GM12865 (cell line): ENCODE measurements at regions not wholly inside any gene's neighbourhood (a gene's known extent, or its start where the extent isn't known, plus 50 kb on each side); places are given as distances from the start of the nearest gene placed in this dataset.

Experiments
- DNase-seq: peaks from one replicate; pipeline ENCODE4 v3.0.0; 2010; ENCODE audit warnings: low read depth
- H3K4me3 ChIP-seq: 2 replicates; pipeline ENCODE4 v1.5.1; 2011; ENCODE audit warnings: mild to moderate bottlenecking, low read depth, low read length, control low read depth
- TF ChIP-seq, protein P1 (sequence below): IDR thresholded peaks from 2 replicates; pipeline ENCODE4 v1.5.1; 2011; ENCODE audit warnings: low read length, control low read depth, low read depth, inconsistent platforms; ENCODE audit not compliant: insufficient read depth; ENCODE audit errors: missing control alignments

DNA sequence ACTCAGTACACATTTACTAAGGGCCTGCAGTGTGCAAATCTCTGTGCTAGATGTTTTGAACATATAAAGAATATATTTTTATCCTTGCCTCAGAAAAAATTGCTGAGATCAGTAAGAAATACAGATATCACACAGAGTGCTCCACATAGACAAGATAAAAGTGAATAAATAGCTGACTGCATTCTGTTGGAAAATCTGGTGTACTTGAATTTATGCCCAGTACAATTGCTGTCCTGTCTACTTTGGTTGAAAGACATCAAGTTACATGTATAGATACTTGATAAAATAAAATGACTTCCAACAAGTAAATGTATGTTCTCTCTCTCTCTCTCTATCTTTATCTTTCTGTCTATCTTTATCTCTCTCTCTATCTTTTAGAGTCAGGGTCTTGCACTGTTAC is 381.2 kb upstream of the CBLB start:
- no peak for DNase-seq
- H3K4me3 ChIP-seq: no peak overlapping the region
- TF ChIP-seq, protein P1, sequence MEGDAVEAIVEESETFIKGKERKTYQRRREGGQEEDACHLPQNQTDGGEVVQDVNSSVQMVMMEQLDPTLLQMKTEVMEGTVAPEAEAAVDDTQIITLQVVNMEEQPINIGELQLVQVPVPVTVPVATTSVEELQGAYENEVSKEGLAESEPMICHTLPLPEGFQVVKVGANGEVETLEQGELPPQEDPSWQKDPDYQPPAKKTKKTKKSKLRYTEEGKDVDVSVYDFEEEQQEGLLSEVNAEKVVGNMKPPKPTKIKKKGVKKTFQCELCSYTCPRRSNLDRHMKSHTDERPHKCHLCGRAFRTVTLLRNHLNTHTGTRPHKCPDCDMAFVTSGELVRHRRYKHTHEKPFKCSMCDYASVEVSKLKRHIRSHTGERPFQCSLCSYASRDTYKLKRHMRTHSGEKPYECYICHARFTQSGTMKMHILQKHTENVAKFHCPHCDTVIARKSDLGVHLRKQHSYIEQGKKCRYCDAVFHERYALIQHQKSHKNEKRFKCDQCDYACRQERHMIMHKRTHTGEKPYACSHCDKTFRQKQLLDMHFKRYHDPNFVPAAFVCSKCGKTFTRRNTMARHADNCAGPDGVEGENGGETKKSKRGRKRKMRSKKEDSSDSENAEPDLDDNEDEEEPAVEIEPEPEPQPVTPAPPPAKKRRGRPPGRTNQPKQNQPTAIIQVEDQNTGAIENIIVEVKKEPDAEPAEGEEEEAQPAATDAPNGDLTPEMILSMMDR: no peak

DNA sequence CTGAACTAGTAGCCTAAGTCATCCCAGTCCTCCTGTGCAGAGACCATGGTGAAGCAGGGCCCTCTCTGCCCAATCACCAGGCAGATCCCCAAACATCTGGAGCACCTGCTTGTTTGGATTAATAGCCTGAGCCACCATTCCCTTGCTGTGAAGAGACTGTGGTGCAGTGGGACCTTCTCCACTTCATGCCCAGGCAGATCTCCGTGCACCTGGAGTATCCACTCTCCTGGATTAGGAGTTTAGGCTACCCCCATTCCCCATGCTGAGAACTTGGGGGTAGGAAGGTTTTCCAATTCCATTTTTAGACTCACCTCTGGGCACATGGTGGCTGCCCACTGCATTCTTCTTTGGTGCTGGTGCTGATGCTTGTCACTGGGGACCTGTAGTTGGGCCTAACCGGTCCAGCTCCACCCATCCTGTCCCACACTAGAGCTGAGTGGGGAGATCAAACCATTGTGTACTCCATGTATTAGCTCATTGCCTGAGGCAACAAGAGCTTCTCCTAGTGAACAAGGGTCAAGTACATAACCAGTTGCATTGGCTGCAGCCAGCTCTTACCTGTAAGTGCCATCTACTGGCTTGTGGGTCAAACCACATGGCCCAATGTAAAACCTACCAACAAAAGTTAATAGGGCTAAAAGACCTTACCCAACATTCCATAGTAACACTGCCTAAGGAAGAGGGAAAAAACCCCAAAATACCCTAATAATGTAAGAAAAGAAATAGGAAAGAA is 382.5 kb upstream of the CBLB start:
- TF ChIP-seq, protein P1: peak; percentile 18
- DNase-seq: peak; percentile 41
- H3K4me3 ChIP-seq: no peak overlapping the region

DNA sequence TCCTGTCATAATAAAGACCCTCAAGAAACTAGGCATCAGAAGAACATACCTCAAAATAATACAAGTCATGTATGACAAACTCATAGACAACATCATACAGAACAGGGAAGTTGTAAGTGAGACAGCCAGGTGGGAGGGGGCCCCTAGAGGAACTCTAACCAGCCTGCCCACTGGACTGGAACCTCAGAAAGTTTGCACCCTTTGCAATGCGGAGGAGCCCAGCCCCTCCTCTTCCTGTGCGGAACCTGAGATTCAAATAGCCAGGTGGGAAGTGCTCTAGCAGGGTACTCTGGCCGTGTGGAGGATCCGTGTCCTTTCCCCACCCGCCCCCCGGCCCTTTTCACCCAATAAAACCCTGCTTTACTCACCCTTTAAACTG is 387.0 kb upstream of the CBLB start:
- peak overlapping the region; percentile 99 for H3K4me3 ChIP-seq
- peak; percentile 97 for DNase-seq
- TF ChIP-seq, protein P1: no peak

DNA sequence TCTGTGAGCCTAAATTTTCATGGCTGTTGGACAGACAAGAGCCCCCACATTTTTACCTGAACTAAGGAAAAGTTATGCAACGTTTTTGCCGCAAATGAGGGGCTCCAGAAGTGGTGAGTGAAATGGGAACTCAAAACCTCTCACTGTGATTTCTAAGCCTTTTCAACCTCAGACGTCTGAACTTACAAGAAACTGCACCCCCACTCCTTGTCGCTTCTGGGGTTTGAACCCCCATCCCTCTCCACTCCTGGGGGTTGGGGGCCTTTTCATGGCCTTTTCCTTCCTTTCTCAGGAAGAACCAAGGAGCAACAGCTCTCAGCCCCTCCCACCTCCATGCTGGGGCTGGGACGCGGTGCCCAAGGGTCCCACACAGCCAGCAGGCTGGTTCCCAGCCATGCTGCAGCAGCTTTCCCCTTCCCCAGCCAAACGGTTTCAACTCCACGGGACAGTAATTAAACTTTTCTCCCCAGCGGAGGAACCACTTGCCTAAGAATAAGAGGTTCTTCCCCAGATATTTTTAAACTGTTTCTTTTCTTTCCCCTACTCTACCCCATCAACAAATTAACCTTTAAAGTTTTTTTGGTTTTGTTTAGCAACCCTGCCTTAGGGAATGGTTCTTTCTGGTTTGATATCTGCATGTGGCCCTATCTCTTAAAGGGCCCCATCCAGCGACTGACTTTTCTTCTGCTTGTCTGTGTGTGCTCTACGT is 387.6 kb upstream of the CBLB start:
- TF ChIP-seq, protein P1: no peak
- H3K4me3 ChIP-seq: peak overlapping the region; percentile 99
- DNase-seq: peak; percentile 66

DNA sequence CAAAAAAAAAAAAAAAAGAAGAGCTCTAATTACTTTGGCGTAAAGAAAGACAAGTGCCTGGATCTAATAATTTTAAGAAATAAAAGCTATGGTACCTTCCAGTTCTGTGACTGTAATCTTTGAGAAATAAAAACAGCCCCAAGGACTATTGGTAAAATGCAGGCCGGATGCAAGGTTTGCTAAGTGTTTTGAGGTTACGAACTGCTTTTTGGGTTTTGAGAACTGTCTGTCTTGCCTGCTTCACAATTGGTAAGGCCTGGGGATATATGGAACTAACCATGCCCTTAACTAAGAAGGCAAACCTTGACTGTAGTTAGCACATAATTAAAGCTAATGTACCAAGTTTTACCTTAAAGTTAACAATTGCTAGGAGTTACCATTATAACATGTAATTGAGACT is 388.4 kb upstream of the CBLB start:
- peak; percentile 60 for DNase-seq
- peak overlapping the region; percentile 99 for H3K4me3 ChIP-seq
- TF ChIP-seq, protein P1: no peak

DNA sequence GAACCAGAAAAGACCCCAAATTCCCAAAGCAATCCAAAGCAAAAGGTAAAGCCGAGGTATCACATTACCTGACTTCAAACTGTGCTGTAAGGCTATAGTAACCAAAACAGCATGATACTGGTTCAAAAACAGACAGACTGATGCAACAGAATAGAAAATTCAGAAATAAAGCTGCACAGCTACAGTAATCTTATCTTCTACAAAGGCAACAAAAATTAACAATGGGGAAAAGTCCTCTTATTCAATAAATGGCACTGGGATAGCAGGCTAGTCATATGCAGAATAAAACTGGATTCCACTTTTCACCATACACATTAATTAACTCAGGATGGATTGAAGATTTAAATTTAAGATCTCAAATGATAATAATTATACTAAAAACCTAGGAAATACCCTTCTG is 392.6 kb upstream of the CBLB start:
- DNase-seq: no peak
- H3K4me3 ChIP-seq: no peak overlapping the region
- TF ChIP-seq, protein P1: no peak
